ENCODE measurements at regions not wholly inside any gene's neighbourhood (a gene's known extent, or its start where the extent isn't known, plus 50 kb on each side); places are given as distances from the start of the nearest gene placed in this dataset.

- Histone ChIP-seq H3K9me3 (ENCODE audit: control insufficient read depth, insufficient read depth, low read depth, low read length) (no peaks in the 10 kb centered on the region), H3K79me2 (ENCODE audit: control insufficient read depth, insufficient read depth, low read length) (no peaks in the 10 kb centered on the region), H3K4me1 (ENCODE audit: control insufficient read depth, extremely low read depth, insufficient read depth, low read length) (no peaks in the 10 kb centered on the region), H3K27me3 (ENCODE audit: control insufficient read depth, insufficient read depth, low read length) (no peaks in the 10 kb centered on the region), H3K4me2 (ENCODE audit: extremely low read depth, insufficient read depth, low read length) (no peak overlapping the region), H4K20me1 (ENCODE audit: control insufficient read depth, extremely low read depth, insufficient read depth, low read length) (no peaks in the 10 kb centered on the region), H3K36me3 (ENCODE audit: control insufficient read depth, insufficient read depth, low read length) (no peaks in the 10 kb centered on the region), H3K27ac (ENCODE audit: insufficient read depth, low read length) (no peak overlapping the region), H2AFZ (ENCODE audit: low read length) (no peak overlapping the region), H3K4me3 (replicated peaks in 1 of 4; ENCODE audit: control extremely low read depth in 1 of 4, insufficient read depth in 1 of 4, low read depth in 3 of 4, low read length in 4 of 4) (no peak overlapping the region), H3K9ac (ENCODE audit: insufficient read depth, low read length) (no peak overlapping the region)
- TF ChIP-seq, protein P1, sequence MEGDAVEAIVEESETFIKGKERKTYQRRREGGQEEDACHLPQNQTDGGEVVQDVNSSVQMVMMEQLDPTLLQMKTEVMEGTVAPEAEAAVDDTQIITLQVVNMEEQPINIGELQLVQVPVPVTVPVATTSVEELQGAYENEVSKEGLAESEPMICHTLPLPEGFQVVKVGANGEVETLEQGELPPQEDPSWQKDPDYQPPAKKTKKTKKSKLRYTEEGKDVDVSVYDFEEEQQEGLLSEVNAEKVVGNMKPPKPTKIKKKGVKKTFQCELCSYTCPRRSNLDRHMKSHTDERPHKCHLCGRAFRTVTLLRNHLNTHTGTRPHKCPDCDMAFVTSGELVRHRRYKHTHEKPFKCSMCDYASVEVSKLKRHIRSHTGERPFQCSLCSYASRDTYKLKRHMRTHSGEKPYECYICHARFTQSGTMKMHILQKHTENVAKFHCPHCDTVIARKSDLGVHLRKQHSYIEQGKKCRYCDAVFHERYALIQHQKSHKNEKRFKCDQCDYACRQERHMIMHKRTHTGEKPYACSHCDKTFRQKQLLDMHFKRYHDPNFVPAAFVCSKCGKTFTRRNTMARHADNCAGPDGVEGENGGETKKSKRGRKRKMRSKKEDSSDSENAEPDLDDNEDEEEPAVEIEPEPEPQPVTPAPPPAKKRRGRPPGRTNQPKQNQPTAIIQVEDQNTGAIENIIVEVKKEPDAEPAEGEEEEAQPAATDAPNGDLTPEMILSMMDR (conservative IDR thresholded peaks at IDR 0.05 in 1 of 2, IDR thresholded peaks at IDR 0.05 in 1 of 2; ENCODE audit: low read depth in 1 of 2, low read length in 2 of 2), result no peak
- no peak for TF ChIP-seq EZH2 (IDR thresholded peaks at IDR 0.05; ENCODE audit: low read length, missing control alignments)
- DNase-seq (ENCODE audit: low read depth in 2 of 2), result peak in 1 of 2 donors; percentile 27
These were observed 138.4 kb downstream of the POSTN start for GRCh38 chr13:37460166-37460565.

DNA sequence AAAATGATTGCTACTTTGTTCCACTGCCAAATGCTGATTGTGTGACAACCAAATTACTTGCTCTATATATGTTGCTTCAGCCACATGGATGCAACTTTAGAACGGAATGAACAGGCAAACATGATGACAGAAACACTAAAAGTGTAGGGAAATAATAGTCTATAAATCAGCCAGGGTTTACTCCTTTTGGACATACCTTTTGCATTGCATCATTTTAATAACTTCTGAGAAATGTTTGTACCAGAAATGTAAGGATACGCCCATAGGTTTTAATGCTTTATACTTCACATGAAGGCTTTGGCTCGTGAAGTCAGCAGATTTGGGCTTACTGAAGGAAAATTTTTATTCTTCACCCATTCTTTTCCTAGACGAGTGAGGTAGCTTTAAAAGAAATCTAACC lies 141.0 kb downstream of the POSTN start:
- H3K4me3 ChIP-seq (replicated peaks in 1 of 4; ENCODE audit: control extremely low read depth in 1 of 4, insufficient read depth in 1 of 4, low read depth in 3 of 4, low read length in 4 of 4), result no peak overlapping the region
- H3K4me1 ChIP-seq (ENCODE audit: control insufficient read depth, extremely low read depth, insufficient read depth, low read length), result no peaks in the 10 kb centered on the region
- no peaks in the 10 kb centered on the region for H3K27me3 ChIP-seq (ENCODE audit: control insufficient read depth, insufficient read depth, low read length)
- no peaks in the 10 kb centered on the region for H4K20me1 ChIP-seq (ENCODE audit: control insufficient read depth, extremely low read depth, insufficient read depth, low read length)
- H2AFZ ChIP-seq (ENCODE audit: low read length), result no peak overlapping the region
- TF ChIP-seq EZH2 (IDR thresholded peaks at IDR 0.05; ENCODE audit: low read length, missing control alignments), result no peak
- TF ChIP-seq, protein P1 (conservative IDR thresholded peaks at IDR 0.05 in 1 of 2, IDR thresholded peaks at IDR 0.05 in 1 of 2; ENCODE audit: low read depth in 1 of 2, low read length in 2 of 2), result no peak
- H3K79me2 ChIP-seq (ENCODE audit: control insufficient read depth, insufficient read depth, low read length), result no peaks in the 10 kb centered on the region
- H3K9me3 ChIP-seq (ENCODE audit: control insufficient read depth, insufficient read depth, low read depth, low read length), result no peaks in the 10 kb centered on the region
- no peak overlapping the region for H3K4me2 ChIP-seq (ENCODE audit: extremely low read depth, insufficient read depth, low read length)
- H3K27ac ChIP-seq (ENCODE audit: insufficient read depth, low read length), result no peak overlapping the region
- no peak overlapping the region for H3K9ac ChIP-seq (ENCODE audit: insufficient read depth, low read length)
- no peak for DNase-seq (ENCODE audit: low read depth in 2 of 2)
- no peaks in the 10 kb centered on the region for H3K36me3 ChIP-seq (ENCODE audit: control insufficient read depth, insufficient read depth, low read length)

- H3K9ac ChIP-seq (ENCODE audit: insufficient read depth, low read length), result no peak overlapping the region
- no peaks in the 10 kb centered on the region for H3K4me1 ChIP-seq (ENCODE audit: control insufficient read depth, extremely low read depth, insufficient read depth, low read length)
- no peaks in the 10 kb centered on the region for H4K20me1 ChIP-seq (ENCODE audit: control insufficient read depth, extremely low read depth, insufficient read depth, low read length)
- no peak overlapping the region for H2AFZ ChIP-seq (ENCODE audit: low read length)
- H3K79me2 ChIP-seq (ENCODE audit: control insufficient read depth, insufficient read depth, low read length), result no peaks in the 10 kb centered on the region
- no peak overlapping the region for H3K4me2 ChIP-seq (ENCODE audit: extremely low read depth, insufficient read depth, low read length)
- H3K36me3 ChIP-seq (ENCODE audit: control insufficient read depth, insufficient read depth, low read length), result no peaks in the 10 kb centered on the region
- H3K27ac ChIP-seq (ENCODE audit: insufficient read depth, low read length), result no peak overlapping the region
- no peak overlapping the region for H3K4me3 ChIP-seq (replicated peaks in 1 of 4; ENCODE audit: control extremely low read depth in 1 of 4, insufficient read depth in 1 of 4, low read depth in 3 of 4, low read length in 4 of 4)
- no peak for DNase-seq (ENCODE audit: low read depth in 2 of 2)
- H3K27me3 ChIP-seq (ENCODE audit: control insufficient read depth, insufficient read depth, low read length), result no peaks in the 10 kb centered on the region
- H3K9me3 ChIP-seq (ENCODE audit: control insufficient read depth, insufficient read depth, low read depth, low read length), result no peaks in the 10 kb centered on the region
- TF ChIP-seq EZH2 (IDR thresholded peaks at IDR 0.05; ENCODE audit: low read length, missing control alignments), result no peak
- TF ChIP-seq, protein P1 (conservative IDR thresholded peaks at IDR 0.05 in 1 of 2, IDR thresholded peaks at IDR 0.05 in 1 of 2; ENCODE audit: low read depth in 1 of 2, low read length in 2 of 2), result no peak
These were observed 142.1 kb downstream of the POSTN start for GRCh38 chr13:37456506-37456905.

All from fibroblast of lung (primary cell).